PC-9 (cell line): ENCODE measurements at regions not wholly inside any gene's neighbourhood (a gene's known extent, or its start where the extent isn't known, plus 50 kb on each side); places are given as distances from the start of the nearest gene placed in this dataset.

Experiments used
- BruUV-seq: library from RNA; stranded (reverse); fragments of 400-500 nt; replicated peaks from 2 replicates; lab custom pipeline; 2021; lab: Mats Ljungman, UMichigan
- CTCF ChIA-PET: fragments of 300-600 bp; sonication (Branson Sonifier 250); formaldehyde crosslinking; loops from one replicate; lab custom pipeline; 2022; ENCODE audit warnings: antibody characterized with exemption; lab: Charles Lee
- POLR2A ChIA-PET: fragments of 300-600 bp; sonication (Branson Sonifier 250); formaldehyde crosslinking; loops from one replicate; lab custom pipeline; 2022; ENCODE audit warnings: antibody characterized with exemption; ENCODE audit not compliant: unreplicated experiment; lab: Charles Lee
- DNase-seq, 2 experiments: peaks; one replicate each; pipeline versions ENCODE4 v3.0.0 to v3.0.0-alpha.2; 2015 to 2022; ENCODE audit warnings: mixed read lengths in 1 of 2
- H2AFZ ChIP-seq: fragments of 200-600 bp; sonication (generic); 2 replicates; pipeline ENCODE4 v1.8.1; 2017; ENCODE audit warnings: antibody characterized with exemption
- H3F3A ChIP-seq: fragments of 200-600 bp; sonication (generic); 2 replicates; pipeline ENCODE4 v1.8.1; 2017; ENCODE audit warnings: antibody characterized with exemption, mild to moderate bottlenecking, low read depth; ENCODE audit not compliant: insufficient read depth
- H3K27ac ChIP-seq: fragments of 200-600 bp; sonication (generic); 2 replicates; pipeline ENCODE4 v1.6.1; 2016; ENCODE audit warnings: mixed run types
- H3K27me3 ChIP-seq: fragments of 200-600 bp; sonication (generic); 2 replicates; pipeline ENCODE4 v1.6.1; 2016; ENCODE audit warnings: low read depth, mixed run types; ENCODE audit not compliant: insufficient read depth
- H3K36me3 ChIP-seq: fragments of 200-600 bp; sonication (generic); 2 replicates; pipeline ENCODE4 v1.6.1; 2016; ENCODE audit warnings: low read depth, mixed run types
- H3K4me1 ChIP-seq: fragments of 200-600 bp; sonication (generic); replicated peaks from 2 replicates; pipeline ENCODE4 v1.6.1; 2016; ENCODE audit warnings: mixed run types; ENCODE audit not compliant: insufficient read depth
- H3K4me2 ChIP-seq: fragments of 200-600 bp; sonication (generic); 2 replicates; pipeline ENCODE4 v1.6.1; 2017; ENCODE audit warnings: mixed run types
- H3K4me3 ChIP-seq: fragments of 200-600 bp; sonication (generic); 2 replicates; pipeline ENCODE4 v1.6.1; 2016; ENCODE audit warnings: mixed run types
- H3K79me2 ChIP-seq: fragments of 200-600 bp; sonication (generic); 2 replicates; pipeline ENCODE4 v1.6.1; 2017; ENCODE audit warnings: low read depth, mixed run types
- H3K9me2 ChIP-seq: fragments of 200-600 bp; sonication (generic); 2 replicates; pipeline ENCODE4 v1.8.1; 2017; ENCODE audit warnings: mild to moderate bottlenecking; ENCODE audit not compliant: insufficient read depth
- H3K9me3 ChIP-seq: fragments of 200-600 bp; sonication (generic); 2 replicates; pipeline ENCODE4 v1.8.1; 2016; ENCODE audit warnings: low read depth; ENCODE audit not compliant: insufficient read depth
- H4K20me1 ChIP-seq: fragments of 200-600 bp; sonication (generic); 2 replicates; pipeline ENCODE4 v1.8.1; 2017; ENCODE audit not compliant: insufficient read depth
- EZH2 ChIP-seq: fragments of 200-600 bp; sonication (generic); IDR thresholded peaks from 2 replicates; pipeline ENCODE4 v1.8.0; 2017; ENCODE audit warnings: antibody characterized with exemption, low read depth
- intact Hi-C: fragments of 100-400 bp; cut with micrococcal nuclease; formaldehyde crosslinking; loops from one replicate; pipeline ENCODE4 v1.10.0; 2022; ENCODE audit not compliant: unreplicated experiment
- TF ChIP-seq, protein P1 (sequence below): fragments of 200-600 bp; sonication (generic); conservative IDR thresholded peaks from 2 replicates; pipeline ENCODE4 v1.6.1; 2017; ENCODE audit warnings: mixed run types, antibody characterized with exemption, mild to moderate bottlenecking, moderate library complexity

DNA sequence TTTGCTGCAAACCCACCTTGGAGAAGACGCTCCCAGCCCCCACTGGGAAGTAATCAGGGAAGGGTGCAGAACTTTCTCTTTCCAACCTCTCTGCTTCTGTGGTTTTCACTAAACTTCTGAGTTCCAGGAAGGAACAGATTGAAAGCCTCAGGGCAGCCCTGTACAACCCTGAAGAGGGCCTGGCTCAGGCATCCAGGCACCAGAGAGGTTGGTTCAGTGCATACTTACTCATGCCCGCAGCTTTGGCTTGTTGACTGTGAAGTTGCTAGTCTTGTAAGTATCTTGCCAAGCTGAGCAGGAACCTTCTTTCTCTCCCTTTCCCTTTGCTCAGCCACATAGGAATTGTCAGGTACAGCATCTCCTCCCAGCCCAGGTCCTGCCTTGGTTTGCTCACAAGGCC, 272.2 kb upstream of the FOXQ1 start:
- no TSS peak for BruUV-seq
- Histone ChIP-seq H2AFZ (no peak overlapping the region), H3K27ac (peak overlapping the region; percentile 72), H3K9me3 (no peaks in the 10 kb centered on the region), H3K27me3 (no peaks in the 10 kb centered on the region), H3K4me3 (no peak overlapping the region), H3K4me1 (peaks cover 23% of the 10 kb centered on the region), H3K4me2 (peak overlapping the region; percentile 61), H3K36me3 (no peaks in the 10 kb centered on the region), H3K9me2 (no peaks in the 10 kb centered on the region), H3F3A (peaks cover 4% of the 10 kb centered on the region; the same call in 1 of the 2 replicates), H3K79me2 (no peaks in the 10 kb centered on the region), H4K20me1 (no peaks in the 10 kb centered on the region)
- CTCF ChIA-PET, result no interaction called here
- POLR2A ChIA-PET, result no interaction called here
- DNase-seq, result peak in 1 of 2 experiments; percentile 77
- intact Hi-C loops, result no loop called here
- TF ChIP-seq, protein P1, sequence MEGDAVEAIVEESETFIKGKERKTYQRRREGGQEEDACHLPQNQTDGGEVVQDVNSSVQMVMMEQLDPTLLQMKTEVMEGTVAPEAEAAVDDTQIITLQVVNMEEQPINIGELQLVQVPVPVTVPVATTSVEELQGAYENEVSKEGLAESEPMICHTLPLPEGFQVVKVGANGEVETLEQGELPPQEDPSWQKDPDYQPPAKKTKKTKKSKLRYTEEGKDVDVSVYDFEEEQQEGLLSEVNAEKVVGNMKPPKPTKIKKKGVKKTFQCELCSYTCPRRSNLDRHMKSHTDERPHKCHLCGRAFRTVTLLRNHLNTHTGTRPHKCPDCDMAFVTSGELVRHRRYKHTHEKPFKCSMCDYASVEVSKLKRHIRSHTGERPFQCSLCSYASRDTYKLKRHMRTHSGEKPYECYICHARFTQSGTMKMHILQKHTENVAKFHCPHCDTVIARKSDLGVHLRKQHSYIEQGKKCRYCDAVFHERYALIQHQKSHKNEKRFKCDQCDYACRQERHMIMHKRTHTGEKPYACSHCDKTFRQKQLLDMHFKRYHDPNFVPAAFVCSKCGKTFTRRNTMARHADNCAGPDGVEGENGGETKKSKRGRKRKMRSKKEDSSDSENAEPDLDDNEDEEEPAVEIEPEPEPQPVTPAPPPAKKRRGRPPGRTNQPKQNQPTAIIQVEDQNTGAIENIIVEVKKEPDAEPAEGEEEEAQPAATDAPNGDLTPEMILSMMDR, result no peak
- TF ChIP-seq EZH2, result no peak

DNA sequence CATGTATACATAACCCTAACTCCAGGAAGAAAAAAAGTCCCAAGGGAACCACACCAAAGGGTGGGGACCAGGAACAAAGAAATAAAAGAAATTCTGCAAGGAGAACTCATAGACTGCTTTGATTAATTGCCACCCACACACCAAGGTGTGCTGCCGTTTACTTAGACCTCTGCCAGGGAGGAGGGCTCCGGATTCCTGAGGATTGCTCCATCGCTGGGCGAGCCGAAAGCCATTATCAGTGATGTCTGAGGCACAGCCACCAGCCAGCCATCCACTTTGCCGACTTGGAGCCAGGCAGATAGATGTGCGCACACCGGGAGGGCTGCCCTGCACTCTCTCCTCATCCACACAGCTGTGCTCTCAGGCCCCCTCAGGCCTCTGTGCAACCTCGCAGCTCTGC, 272.7 kb upstream of the FOXQ1 start:
- no peaks in the 10 kb centered on the region for H4K20me1 ChIP-seq
- ChIA-PET CTCF (no interaction called here), POLR2A (no interaction called here)
- peaks cover 23% of the 10 kb centered on the region for H3K4me1 ChIP-seq
- peak overlapping the region; percentile 74 for H3K27ac ChIP-seq
- no peaks in the 10 kb centered on the region for H3K79me2 ChIP-seq
- H3K4me2 ChIP-seq, result peak overlapping the region; percentile 61
- no peak for TF ChIP-seq EZH2
- TF ChIP-seq, protein P1, result no peak
- no peaks in the 10 kb centered on the region for H3K27me3 ChIP-seq
- no peaks in the 10 kb centered on the region for H3K36me3 ChIP-seq
- no TSS peak for BruUV-seq
- no peaks in the 10 kb centered on the region for H3K9me3 ChIP-seq
- peaks cover 4% of the 10 kb centered on the region; the same call in 1 of the 2 replicates for H3F3A ChIP-seq
- H3K4me3 ChIP-seq, result no peak overlapping the region
- DNase-seq, result peak; percentile 49 to 93
- intact Hi-C loops, result no loop called here
- H3K9me2 ChIP-seq, result no peaks in the 10 kb centered on the region
- no peak overlapping the region for H2AFZ ChIP-seq

DNA sequence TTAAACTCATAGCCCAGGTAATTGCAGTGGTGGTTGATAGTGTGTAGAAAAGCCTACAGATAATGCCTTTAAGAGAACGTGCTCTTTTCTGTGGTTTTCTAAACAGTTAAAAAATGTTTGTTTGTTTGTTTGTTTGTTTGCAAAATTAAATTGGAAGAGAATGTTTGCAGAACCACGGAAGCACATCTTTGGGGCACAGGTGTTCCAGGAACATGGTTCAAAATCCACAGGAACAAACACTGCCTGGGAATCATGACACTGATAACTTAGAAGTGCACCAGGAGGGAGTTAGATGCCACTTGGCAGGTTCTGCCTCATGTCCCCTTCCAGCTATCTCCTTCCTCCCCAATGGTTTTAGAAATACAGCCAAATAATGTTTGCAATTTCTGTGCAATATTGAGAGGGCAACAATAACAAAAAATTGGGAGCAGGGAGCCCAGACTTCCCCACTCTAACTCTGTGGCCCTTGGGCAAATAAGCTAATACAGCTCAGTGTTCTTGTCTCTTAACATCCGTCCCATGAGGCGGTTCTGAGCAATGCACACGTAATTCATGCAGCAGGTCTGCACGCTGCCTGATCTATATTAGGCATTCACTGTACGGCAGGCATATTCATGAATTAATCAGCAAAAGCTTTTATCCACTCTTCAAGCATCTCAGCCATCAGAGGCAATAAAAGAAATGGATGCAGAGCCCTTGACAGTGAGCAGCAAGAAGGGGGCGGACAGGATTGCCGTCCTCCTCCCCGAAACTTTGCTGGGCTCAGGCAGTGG, 274.3 kb upstream of the FOXQ1 start:
- ChIA-PET POLR2A (no interaction called here), CTCF (interaction anchor here (0.6 kb wide), 1 partner anchor 808 kb away, joined by 3 read pairs; no protein-coding TSS in a partner anchor)
- H4K20me1 ChIP-seq, result no peaks in the 10 kb centered on the region
- peaks cover 23% of the 10 kb centered on the region for H3K4me1 ChIP-seq
- no peaks in the 10 kb centered on the region for H3K9me3 ChIP-seq
- H3K9me2 ChIP-seq, result no peaks in the 10 kb centered on the region
- H3K36me3 ChIP-seq, result no peaks in the 10 kb centered on the region
- no TSS peak for BruUV-seq
- H3K4me3 ChIP-seq, result no peak overlapping the region
- no peak overlapping the region for H3K4me2 ChIP-seq
- H3K27me3 ChIP-seq, result no peaks in the 10 kb centered on the region
- no peak overlapping the region for H2AFZ ChIP-seq
- DNase-seq, result no peak
- H3F3A ChIP-seq, result peaks cover 4% of the 10 kb centered on the region; the same call in 1 of the 2 replicates
- H3K27ac ChIP-seq, result no peak overlapping the region
- TF ChIP-seq EZH2, result no peak
- TF ChIP-seq, protein P1, result no peak
- no peaks in the 10 kb centered on the region for H3K79me2 ChIP-seq
- intact Hi-C loops, result no loop called here
